GM19023 (cell line): ENCODE measurements at regions not wholly inside any gene's neighbourhood (a gene's known extent, or its start where the extent isn't known, plus 50 kb on each side); places are given as distances from the start of the nearest gene placed in this dataset.
"Not testable (repeated sequence)": the region's sequence is repeated elsewhere in the genome, so short reads cannot be mapped to it uniquely, and the experiment has no call there.

Source experiments
- ATAC-seq: cut with Tn5 transposase; IDR thresholded peaks from one replicate; pipeline ENCODE4 v1.9.1; 2021; ENCODE audit warnings: mild to moderate bottlenecking, moderate library complexity; ENCODE audit not compliant: unreplicated experiment

- not testable (repeated sequence) for ATAC-seq
These were observed 436.7 kb upstream of the CHRM2 start for GRCh38 chr7:136431736-136432135.

GRCh38 chr7:136424058-136424457 lies 444.4 kb upstream of the CHRM2 start:
- ATAC-seq = no peak

GRCh38 chr7:136419740-136420139 lies 442.6 kb upstream of the MTPN start:
- not testable (repeated sequence) for ATAC-seq

- no peak for ATAC-seq
These were observed 435.8 kb upstream of the MTPN start for GRCh38 chr7:136412952-136413351.

GRCh38 chr7:136405931-136406777 lies 429.0 kb upstream of the MTPN start:
- peak; percentile 98 for ATAC-seq

GRCh38 chr7:136403591-136403990 lies 426.4 kb upstream of the MTPN start:
- ATAC-seq = no peak

- no peak for ATAC-seq
These were observed 423.7 kb upstream of the MTPN start for GRCh38 chr7:136400877-136401276.

GRCh38 chr7:136399385-136399784 lies 422.2 kb upstream of the MTPN start:
- no peak for ATAC-seq

- ATAC-seq = no peak
These were observed 415.7 kb upstream of the MTPN start for GRCh38 chr7:136392856-136393255.

- ATAC-seq = no peak
These were observed 414.2 kb upstream of the MTPN start for GRCh38 chr7:136391371-136391770.

GRCh38 chr7:136389933-136390332 lies 412.8 kb upstream of the MTPN start:
- no peak for ATAC-seq

- no peak for ATAC-seq
These were observed 409.7 kb upstream of the MTPN start for GRCh38 chr7:136386876-136387275.

- not testable (repeated sequence) for ATAC-seq
These were observed 394.2 kb upstream of the MTPN start for GRCh38 chr7:136371409-136371808.

GRCh38 chr7:136370137-136370536 lies 393.0 kb upstream of the MTPN start:
- no peak for ATAC-seq

GRCh38 chr7:136369225-136369624 lies 392.1 kb upstream of the MTPN start:
- no peak for ATAC-seq

- ATAC-seq = peak; percentile 96
These were observed 382.3 kb upstream of the MTPN start for GRCh38 chr7:136359333-136359903.

- ATAC-seq = peak; percentile 53
These were observed 376.1 kb upstream of the MTPN start for GRCh38 chr7:136353287-136353686.

- ATAC-seq = no peak
These were observed 371.5 kb upstream of the MTPN start for GRCh38 chr7:136348542-136349192.

- no peak for ATAC-seq
These were observed 371.0 kb upstream of the MTPN start for GRCh38 chr7:136348142-136348541.

GRCh38 chr7:136347488-136347887 lies 370.3 kb upstream of the MTPN start:
- no peak for ATAC-seq

GRCh38 chr7:136342251-136342650 lies 365.1 kb upstream of the MTPN start:
- ATAC-seq = no peak

- ATAC-seq = no peak
These were observed 362.3 kb upstream of the MTPN start for GRCh38 chr7:136339464-136339863.
